Smooth muscle cell (in vitro differentiated cells): ENCODE measurements at regions not wholly inside any gene's neighbourhood (a gene's known extent, or its start where the extent isn't known, plus 50 kb on each side); places are given as distances from the start of the nearest gene placed in this dataset.
"Not testable (repeated sequence)": the region's sequence is repeated elsewhere in the genome, so short reads cannot be mapped to it uniquely, and the experiment has no call there.

Source experiments
- DNase-seq: peaks from one replicate; lab custom pipeline; 2025; ENCODE audit not compliant: unreplicated experiment; lab: John Stamatoyannopoulos, UW
- H2AFZ ChIP-seq: fragments of 200-600 bp; sonication (generic); 2 replicates; pipeline ENCODE4 v1.6.0; 2016; ENCODE audit warnings: antibody characterized with exemption, low read depth, mild to moderate bottlenecking
- H3F3A ChIP-seq: fragments of 200-600 bp; sonication (generic); 2 replicates; pipeline ENCODE4 v1.6.0; 2017; ENCODE audit warnings: antibody characterized with exemption, low read depth
- H3K27ac ChIP-seq: fragments of 200-600 bp; sonication (generic); 2 replicates; pipeline ENCODE4 v1.5.1; 2016; ENCODE audit warnings: low read depth, mild to moderate bottlenecking
- H3K27me3 ChIP-seq: fragments of 200-600 bp; sonication (generic); 2 replicates; pipeline ENCODE4 v1.6.1; 2016; ENCODE audit warnings: low read depth, mild to moderate bottlenecking
- H3K36me3 ChIP-seq: fragments of 200-600 bp; sonication (generic); 2 replicates; pipeline ENCODE4 v1.5.1; 2016; ENCODE audit warnings: low read depth
- H3K4me1 ChIP-seq: fragments of 200-600 bp; sonication (generic); 2 replicates; pipeline ENCODE4 v1.5.1; 2016; ENCODE audit warnings: low read depth
- H3K4me2 ChIP-seq: fragments of 200-600 bp; sonication (generic); 2 replicates; pipeline ENCODE4 v1.6.0; 2016; ENCODE audit warnings: mild to moderate bottlenecking
- H3K4me3 ChIP-seq: fragments of 200-600 bp; sonication (generic); 2 replicates; pipeline ENCODE4 v1.5.1; 2016; ENCODE audit warnings: mild to moderate bottlenecking
- H3K79me2 ChIP-seq: fragments of 200-600 bp; sonication (generic); 2 replicates; pipeline ENCODE4 v1.6.0; 2016; ENCODE audit warnings: low read depth, mild to moderate bottlenecking
- H3K9ac ChIP-seq: fragments of 200-600 bp; sonication (generic); 2 replicates; pipeline ENCODE4 v1.6.0; 2016; ENCODE audit warnings: low read depth
- H3K9me3 ChIP-seq: fragments of 200-600 bp; sonication (generic); replicated peaks from 2 replicates; pipeline ENCODE4 v1.5.1; 2016; ENCODE audit warnings: low read depth
- H4K20me1 ChIP-seq: fragments of 200-600 bp; sonication (generic); 2 replicates; pipeline ENCODE4 v1.6.0; 2016; ENCODE audit warnings: low read depth
- CTCF ChIP-seq: fragments of 200-600 bp; sonication (generic); IDR thresholded peaks from 2 replicates; pipeline ENCODE4 v1.5.1; 2017; ENCODE audit warnings: borderline replicate concordance, mild to moderate bottlenecking, antibody characterized with exemption; ENCODE audit not compliant: insufficient read depth, poor library complexity, severe bottlenecking
- WGBS: methylation state at CpG from one replicate; pipeline ENCODE4 v1.1.7; 2016; ENCODE audit warnings: low lambda C conversion rate; 5-methylcytosine and 5-hydroxymethylcytosine counted together

DNA sequence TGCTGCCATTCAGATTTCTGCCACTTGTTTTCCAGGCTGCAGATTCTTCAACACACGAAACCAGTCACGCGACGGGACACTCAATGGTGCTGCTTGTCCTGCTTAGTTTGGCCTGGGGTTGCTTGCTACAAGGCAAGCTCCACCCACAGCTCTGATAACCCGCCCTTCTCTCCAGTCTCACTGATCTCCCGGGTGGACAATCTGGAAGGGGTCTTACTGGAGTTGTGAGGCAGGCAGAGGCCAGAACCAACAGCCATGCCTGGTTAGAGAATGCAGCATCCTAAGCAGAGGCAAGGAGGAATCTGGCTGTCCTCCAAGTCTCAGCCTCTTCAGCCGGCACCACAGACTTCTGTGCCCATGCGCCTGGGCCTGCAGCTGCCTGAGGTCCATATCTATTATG, 119.1 kb downstream of the KCNJ12 start:
- no peaks in the 10 kb centered on the region for H3K79me2 ChIP-seq
- H4K20me1 ChIP-seq: no peaks in the 10 kb centered on the region
- no peaks in the 10 kb centered on the region for H3K9me3 ChIP-seq
- no peak for TF ChIP-seq CTCF
- no peak overlapping the region for H2AFZ ChIP-seq
- H3K4me2 ChIP-seq: no peak overlapping the region
- DNase-seq: no peak
- H3K27me3 ChIP-seq: no peaks in the 10 kb centered on the region
- H3F3A ChIP-seq: no peaks in the 10 kb centered on the region
- no peaks in the 10 kb centered on the region for H3K4me1 ChIP-seq
- WGBS: 91% methylated on average over 8 of the region's 8 CpGs
- no peaks in the 10 kb centered on the region for H3K36me3 ChIP-seq
- no peak overlapping the region for H3K4me3 ChIP-seq
- H3K9ac ChIP-seq: no peak overlapping the region
- no peak overlapping the region for H3K27ac ChIP-seq

DNA sequence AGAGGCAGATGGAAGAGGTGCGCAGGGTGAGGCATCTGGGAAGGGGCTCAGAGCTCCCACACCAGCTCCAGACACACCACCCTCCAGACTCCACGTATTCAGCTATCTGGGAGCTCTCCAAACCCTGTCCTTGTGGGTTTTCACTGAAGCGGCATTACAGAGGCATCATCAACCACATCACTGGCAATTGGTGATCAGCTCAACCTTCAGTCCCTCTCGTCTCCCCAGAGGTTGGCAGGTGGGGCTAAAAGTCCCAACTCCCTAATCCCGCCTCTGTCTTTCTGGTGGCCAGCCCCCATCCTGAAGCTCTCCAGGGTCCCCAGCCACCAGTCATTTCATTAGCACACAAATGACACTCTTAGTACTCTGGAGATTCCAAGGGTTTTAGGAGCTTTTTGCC, 123.9 kb downstream of the KCNJ12 start:
- H3K4me3 ChIP-seq: no peak overlapping the region
- DNase-seq: no peak
- H3F3A ChIP-seq: no peaks in the 10 kb centered on the region

GRCh38 chr17:21501927-21502700, 126.0 kb downstream of the KCNJ12 start:
- WGBS: 87% methylated on average over 15 of the region's 15 CpGs
- not testable (repeated sequence) for H3K36me3 ChIP-seq, H3K27me3 ChIP-seq, DNase-seq, H2AFZ ChIP-seq, H3K27ac ChIP-seq, H3F3A ChIP-seq, H4K20me1 ChIP-seq, H3K4me2 ChIP-seq, H3K4me1 ChIP-seq, H3K79me2 ChIP-seq, H3K4me3 ChIP-seq, H3K9ac ChIP-seq, H3K9me3 ChIP-seq

More for the DNA sequence above, 123.9 kb downstream of the KCNJ12 start:
- H4K20me1 ChIP-seq: no peaks in the 10 kb centered on the region
- TF ChIP-seq CTCF: no peak
- H3K9me3 ChIP-seq: no peaks in the 10 kb centered on the region
- H2AFZ ChIP-seq: no peak overlapping the region
- no peak overlapping the region for H3K27ac ChIP-seq
- H3K27me3 ChIP-seq: no peaks in the 10 kb centered on the region
- H3K9ac ChIP-seq: no peak overlapping the region
- no peaks in the 10 kb centered on the region for H3K36me3 ChIP-seq
- H3K4me1 ChIP-seq: no peaks in the 10 kb centered on the region
- H3K4me2 ChIP-seq: no peak overlapping the region
- H3K79me2 ChIP-seq: no peaks in the 10 kb centered on the region
- WGBS: 48% methylated on average over 5 of the region's 5 CpGs

- no peak for DNase-seq
- Histone ChIP-seq H2AFZ (no peak overlapping the region), H3K9me3 (no peaks in the 10 kb centered on the region), H3K4me3 (no peak overlapping the region), H3K36me3 (no peaks in the 10 kb centered on the region), H3K4me2 (no peak overlapping the region), H3F3A (no peaks in the 10 kb centered on the region), H4K20me1 (no peaks in the 10 kb centered on the region), H3K4me1 (peaks cover 4% of the 10 kb centered on the region), H3K79me2 (no peaks in the 10 kb centered on the region), H3K9ac (no peak overlapping the region), H3K27ac (no peak overlapping the region), H3K27me3 (peaks cover 11% of the 10 kb centered on the region)
- TF ChIP-seq CTCF: no peak
- 90% methylated on average over 35 of the region's 37 CpGs for WGBS
These were observed 130.0 kb downstream of the KCNJ12 start for GRCh38 chr17:21505819-21506815.

GRCh38 chr17:21507806-21508205, 131.6 kb downstream of the KCNJ12 start:
- WGBS: 78% methylated on average over 4 of the region's 4 CpGs
- not testable (repeated sequence) for H3K27ac ChIP-seq, H3K36me3 ChIP-seq, H3K4me2 ChIP-seq, H3F3A ChIP-seq, H3K9ac ChIP-seq, H3K79me2 ChIP-seq, H2AFZ ChIP-seq, DNase-seq, H4K20me1 ChIP-seq, H3K4me3 ChIP-seq, H3K4me1 ChIP-seq, H3K9me3 ChIP-seq
- H3K27me3 ChIP-seq: peaks cover 13% of the 10 kb centered on the region
